Activated B cell treated with CpG ODN at 0.5 μM for 24 hours (primary cell): ENCODE measurements at regions not wholly inside any gene's neighbourhood (a gene's known extent, or its start where the extent isn't known, plus 50 kb on each side); places are given as distances from the start of the nearest gene placed in this dataset.

Experiments
- ATAC-seq: fragments of 200-7000 bp; cut with Tn5 transposase; one replicate; pipeline ENCODE4 v1.10.0; 2021; ENCODE audit warnings: low read depth, mild to moderate bottlenecking, moderate library complexity
- CTCF ChIA-PET: fragments of 350-600 bp; sonication (Branson Sonifier 250); formaldehyde crosslinking; loops from one replicate; lab custom pipeline; 2021; ENCODE audit warnings: antibody characterized with exemption; lab: Charles Lee
- POLR2A ChIA-PET: fragments of 350-600 bp; sonication (Branson Sonifier 250); formaldehyde crosslinking; loops from one replicate; lab custom pipeline; 2021; ENCODE audit warnings: antibody characterized with exemption; lab: Charles Lee
- DNase-seq: peaks from one replicate; pipeline ENCODE4 v3.0.0; 2022
- H3K27ac Mint-ChIP-seq: one replicate; pipeline ENCODE4 v1.8.0; 2020; ENCODE audit warnings: mixed read lengths
- H3K27me3 Mint-ChIP-seq: one replicate; pipeline ENCODE4 v1.8.0; 2021; ENCODE audit warnings: mixed read lengths
- H3K36me3 Mint-ChIP-seq: one replicate; pipeline ENCODE4 v1.8.0; 2021; ENCODE audit warnings: low read depth, mixed read lengths
- H3K4me1 Mint-ChIP-seq: one replicate; pipeline ENCODE4 v1.8.0; 2021; ENCODE audit warnings: mixed read lengths
- H3K4me3 Mint-ChIP-seq: one replicate; pipeline ENCODE4 v1.8.0; 2020; ENCODE audit warnings: mild to moderate bottlenecking, mixed read lengths
- H3K9me3 Mint-ChIP-seq: one replicate; pipeline ENCODE4 v1.8.0; 2020; ENCODE audit warnings: mixed read lengths
- CTCF ChIP-seq: fragments of 200-600 bp; IDR thresholded peaks from one replicate; pipeline ENCODE4 v1.8.0; 2022; ENCODE audit warnings: antibody characterized with exemption, mild to moderate bottlenecking
- intact Hi-C: fragments of 100-400 bp; cut with micrococcal nuclease; formaldehyde crosslinking; loops from one replicate; pipeline ENCODE4 v1.15.1; 2024

GRCh38 chr2:221836095-221836494 lies 264.0 kb upstream of the EPHA4 start:
- DNase-seq, result no peak
- no peaks in the 10 kb centered on the region for H3K36me3 Mint-ChIP-seq
- ATAC-seq, result no peak
- intact Hi-C loops, result no loop called here
- H3K27ac Mint-ChIP-seq, result no peak overlapping the region
- H3K27me3 Mint-ChIP-seq, result no peaks in the 10 kb centered on the region
- TF ChIP-seq CTCF, result no peak
- H3K9me3 Mint-ChIP-seq, result no peaks in the 10 kb centered on the region
- ChIA-PET CTCF (no interaction called here), POLR2A (no interaction called here)
- H3K4me3 Mint-ChIP-seq, result no peak overlapping the region
- no peaks in the 10 kb centered on the region for H3K4me1 Mint-ChIP-seq

DNA sequence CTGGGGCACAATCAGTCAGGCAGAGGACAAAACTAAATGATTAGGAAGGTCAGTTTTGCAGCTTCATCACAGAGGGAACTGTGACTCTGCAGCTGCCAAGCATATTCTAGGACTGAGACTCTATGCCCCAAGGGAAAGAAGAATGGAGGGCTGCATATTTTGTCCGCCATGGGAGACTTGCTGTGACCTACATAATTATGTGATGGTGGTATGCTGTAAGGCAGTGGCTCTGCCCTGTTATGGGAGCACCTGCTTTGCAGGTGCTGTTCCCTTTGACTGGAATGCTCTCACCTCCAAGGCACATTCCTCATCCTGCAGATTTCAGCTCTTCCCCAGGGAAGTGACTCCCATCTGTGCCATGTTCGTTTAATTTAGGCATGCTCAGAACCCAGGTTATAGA lies 261.9 kb upstream of the EPHA4 start:
- intact Hi-C loops, result no loop called here

GRCh38 chr2:221831051-221831450 lies 258.9 kb upstream of the EPHA4 start:
- Mint-ChIP-seq H3K27me3 (no peaks in the 10 kb centered on the region), H3K4me3 (no peak overlapping the region), H3K9me3 (no peaks in the 10 kb centered on the region), H3K4me1 (no peaks in the 10 kb centered on the region), H3K27ac (no peak overlapping the region), H3K36me3 (no peaks in the 10 kb centered on the region)
- no peak for TF ChIP-seq CTCF
- CTCF ChIA-PET, result no interaction called here
- intact Hi-C loops, result no loop called here
- DNase-seq (no peak), ATAC-seq (no peak)
- POLR2A ChIA-PET, result no interaction called here

More for the DNA sequence above, 261.9 kb upstream of the EPHA4 start:
- ATAC-seq (no peak), DNase-seq (no peak)
- H3K27ac Mint-ChIP-seq, result no peak overlapping the region
- H3K4me3 Mint-ChIP-seq, result no peak overlapping the region
- no peaks in the 10 kb centered on the region for H3K4me1 Mint-ChIP-seq
- no peaks in the 10 kb centered on the region for H3K36me3 Mint-ChIP-seq
- no peak for TF ChIP-seq CTCF
- POLR2A ChIA-PET, result no interaction called here
- no peaks in the 10 kb centered on the region for H3K9me3 Mint-ChIP-seq
- CTCF ChIA-PET, result no interaction called here
- no peaks in the 10 kb centered on the region for H3K27me3 Mint-ChIP-seq

DNA sequence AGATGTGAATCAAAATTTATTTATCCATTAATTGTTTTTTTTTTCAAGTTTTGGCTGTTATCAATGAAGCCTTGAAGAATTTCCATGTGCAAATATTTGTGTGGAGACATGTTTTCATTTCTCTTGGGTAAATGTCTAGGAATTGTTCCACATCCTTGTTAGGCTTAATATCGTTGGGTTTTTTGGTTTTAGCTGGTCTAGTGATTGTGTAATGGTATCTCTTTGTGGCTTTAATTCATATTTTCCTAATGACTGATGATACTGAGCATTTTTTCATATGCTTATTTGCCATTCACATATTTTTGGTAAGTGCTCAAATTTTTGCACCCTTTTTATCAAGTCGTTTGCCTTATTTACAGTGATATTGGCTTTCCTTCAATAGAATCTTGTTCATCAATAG lies 250.3 kb upstream of the EPHA4 start:
- CTCF ChIA-PET, result no interaction called here

DNA sequence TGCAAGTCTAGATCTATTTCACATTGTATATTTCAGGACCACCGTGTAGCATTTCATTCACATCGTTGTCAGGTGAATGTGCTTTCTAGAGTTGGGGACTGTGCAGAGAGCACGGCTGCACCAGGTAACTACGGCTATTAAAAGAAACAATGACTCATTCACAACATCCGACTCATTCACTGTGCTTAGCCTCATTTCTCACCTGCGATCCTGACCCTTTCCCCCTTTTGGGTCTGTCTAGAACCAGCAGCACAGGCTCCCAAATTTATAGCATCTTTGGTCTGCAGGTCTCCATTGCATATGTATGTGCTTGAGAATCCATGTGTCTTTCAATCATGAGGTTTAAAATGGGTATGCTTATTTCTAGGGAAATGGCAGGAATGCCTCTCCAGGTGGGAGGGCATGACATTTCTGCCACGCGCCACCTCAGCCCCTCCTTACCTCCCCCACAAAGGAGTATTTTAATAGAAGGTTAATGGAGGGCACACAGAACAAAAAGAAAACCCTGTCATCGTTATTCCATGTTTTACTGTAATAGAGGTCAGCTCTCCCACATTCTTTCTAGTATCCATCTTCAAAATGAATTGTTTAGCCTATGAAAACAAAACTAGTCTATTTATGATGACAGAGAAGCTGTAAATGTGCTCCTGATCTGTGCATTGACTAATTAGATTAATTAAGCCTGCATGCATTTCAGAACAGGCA lies 246.7 kb upstream of the EPHA4 start:
- intact Hi-C loops, result no loop called here
- no peaks in the 10 kb centered on the region for H3K9me3 Mint-ChIP-seq

More for the DNA sequence above, 250.3 kb upstream of the EPHA4 start:
- intact Hi-C loops, result no loop called here
- Mint-ChIP-seq H3K4me1 (no peaks in the 10 kb centered on the region), H3K27ac (no peak overlapping the region), H3K4me3 (no peak overlapping the region), H3K36me3 (no peaks in the 10 kb centered on the region), H3K9me3 (no peaks in the 10 kb centered on the region), H3K27me3 (no peaks in the 10 kb centered on the region)
- ATAC-seq (no peak), DNase-seq (no peak)
- no peak for TF ChIP-seq CTCF
- POLR2A ChIA-PET, result no interaction called here

More for the DNA sequence above, 246.7 kb upstream of the EPHA4 start:
- no peaks in the 10 kb centered on the region for H3K36me3 Mint-ChIP-seq
- H3K4me3 Mint-ChIP-seq, result no peak overlapping the region
- no peak for ATAC-seq
- DNase-seq, result no peak
- no peak for TF ChIP-seq CTCF
- H3K4me1 Mint-ChIP-seq, result no peaks in the 10 kb centered on the region
- ChIA-PET POLR2A (no interaction called here), CTCF (no interaction called here)
- H3K27me3 Mint-ChIP-seq, result peaks cover 2% of the 10 kb centered on the region
- no peak overlapping the region for H3K27ac Mint-ChIP-seq
